GM10266 (cell line): ENCODE measurements at regions not wholly inside any gene's neighbourhood (a gene's known extent, or its start where the extent isn't known, plus 50 kb on each side); places are given as distances from the start of the nearest gene placed in this dataset.

Source experiments
- DNase-seq: peaks from one replicate; pipeline ENCODE4 v3.0.0; 2012; ENCODE audit errors: extremely low spot score
- TF ChIP-seq, protein P1 (sequence below): IDR thresholded peaks from 2 replicates; pipeline ENCODE4 v1.5.1; 2012; ENCODE audit warnings: mild to moderate bottlenecking, low read depth; ENCODE audit not compliant: control insufficient read depth, insufficient read depth; ENCODE audit errors: missing control alignments

DNA sequence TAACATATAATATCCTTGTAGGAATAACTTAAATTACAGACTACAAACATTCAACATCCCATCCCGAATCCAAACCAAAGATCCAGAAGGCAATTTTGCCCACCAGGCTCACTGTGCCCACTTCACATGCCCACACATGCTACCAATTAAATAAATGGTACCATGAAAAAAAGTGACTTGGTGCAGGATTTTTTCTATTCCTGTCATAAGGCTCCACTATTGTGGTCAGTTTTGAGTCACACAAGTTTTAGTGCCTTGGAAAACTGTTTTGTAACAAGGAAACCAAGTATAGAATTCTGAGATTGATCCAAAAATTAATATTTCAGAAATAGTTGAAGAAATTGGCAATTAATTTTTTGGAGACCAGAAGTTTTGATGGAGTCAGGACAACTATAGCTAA, 470.1 kb upstream of the THBS1 start:
- TF ChIP-seq, protein P1, sequence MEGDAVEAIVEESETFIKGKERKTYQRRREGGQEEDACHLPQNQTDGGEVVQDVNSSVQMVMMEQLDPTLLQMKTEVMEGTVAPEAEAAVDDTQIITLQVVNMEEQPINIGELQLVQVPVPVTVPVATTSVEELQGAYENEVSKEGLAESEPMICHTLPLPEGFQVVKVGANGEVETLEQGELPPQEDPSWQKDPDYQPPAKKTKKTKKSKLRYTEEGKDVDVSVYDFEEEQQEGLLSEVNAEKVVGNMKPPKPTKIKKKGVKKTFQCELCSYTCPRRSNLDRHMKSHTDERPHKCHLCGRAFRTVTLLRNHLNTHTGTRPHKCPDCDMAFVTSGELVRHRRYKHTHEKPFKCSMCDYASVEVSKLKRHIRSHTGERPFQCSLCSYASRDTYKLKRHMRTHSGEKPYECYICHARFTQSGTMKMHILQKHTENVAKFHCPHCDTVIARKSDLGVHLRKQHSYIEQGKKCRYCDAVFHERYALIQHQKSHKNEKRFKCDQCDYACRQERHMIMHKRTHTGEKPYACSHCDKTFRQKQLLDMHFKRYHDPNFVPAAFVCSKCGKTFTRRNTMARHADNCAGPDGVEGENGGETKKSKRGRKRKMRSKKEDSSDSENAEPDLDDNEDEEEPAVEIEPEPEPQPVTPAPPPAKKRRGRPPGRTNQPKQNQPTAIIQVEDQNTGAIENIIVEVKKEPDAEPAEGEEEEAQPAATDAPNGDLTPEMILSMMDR = no peak
- no peak for DNase-seq

DNA sequence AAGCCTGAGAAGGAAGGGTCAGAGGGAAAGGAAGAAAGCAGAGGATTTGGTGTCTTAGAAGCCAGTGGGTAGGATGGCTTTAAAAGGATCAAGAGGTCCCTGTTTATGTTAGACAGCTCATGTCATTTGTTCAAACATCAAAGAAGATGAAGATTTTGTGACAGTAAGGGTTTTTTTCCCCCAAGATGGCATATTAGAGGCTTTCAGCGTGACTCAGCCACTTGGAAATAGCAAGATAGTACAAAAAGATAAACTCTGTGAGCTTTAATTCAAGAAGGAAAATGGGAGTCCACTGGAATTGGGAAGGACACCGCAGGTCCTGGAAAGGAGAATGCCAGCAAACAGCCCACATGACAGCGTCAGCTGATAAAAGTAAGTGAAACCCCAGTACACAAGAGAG, 467.1 kb upstream of the THBS1 start:
- DNase-seq = no peak
- TF ChIP-seq, protein P1 = no peak

DNA sequence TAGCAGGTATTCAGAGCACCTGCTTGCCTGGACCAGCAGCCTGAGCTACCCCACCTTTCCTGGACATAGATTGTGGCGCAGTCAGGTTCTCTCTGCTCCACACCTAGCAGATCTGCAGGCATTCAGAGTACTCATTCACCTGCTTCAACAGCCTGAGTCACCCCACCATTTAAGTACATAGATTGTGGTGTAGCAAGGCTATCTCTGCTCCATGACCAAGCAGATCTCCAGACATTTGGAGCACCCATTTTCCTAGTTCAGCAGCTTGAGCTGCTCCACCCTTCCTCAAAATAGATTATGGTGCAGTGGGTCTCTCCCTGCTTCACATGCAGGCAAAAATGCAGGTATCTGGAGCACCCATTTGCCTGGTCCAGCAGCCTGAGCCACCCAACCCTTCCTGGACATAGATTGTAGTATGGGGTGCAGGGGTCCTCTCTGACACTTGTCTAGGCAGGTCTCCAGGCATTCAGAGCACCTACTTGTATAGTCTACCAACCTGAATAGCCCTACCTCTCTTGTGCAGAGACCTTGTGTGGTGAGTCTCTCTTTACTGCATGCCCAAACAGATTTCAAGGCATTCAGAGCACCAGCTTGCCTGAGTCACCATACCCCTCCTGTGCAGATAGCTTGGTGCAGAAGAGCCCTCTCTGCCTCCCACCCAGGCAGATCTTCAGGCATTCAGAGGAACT, 466.0 kb upstream of the THBS1 start:
- DNase-seq = no peak
- TF ChIP-seq, protein P1 = no peak

- TF ChIP-seq, protein P1 = no peak
- DNase-seq = no peak
Observed at GRCh38 chr15:39115379-39116057, 465.4 kb upstream of the THBS1 start.

DNA sequence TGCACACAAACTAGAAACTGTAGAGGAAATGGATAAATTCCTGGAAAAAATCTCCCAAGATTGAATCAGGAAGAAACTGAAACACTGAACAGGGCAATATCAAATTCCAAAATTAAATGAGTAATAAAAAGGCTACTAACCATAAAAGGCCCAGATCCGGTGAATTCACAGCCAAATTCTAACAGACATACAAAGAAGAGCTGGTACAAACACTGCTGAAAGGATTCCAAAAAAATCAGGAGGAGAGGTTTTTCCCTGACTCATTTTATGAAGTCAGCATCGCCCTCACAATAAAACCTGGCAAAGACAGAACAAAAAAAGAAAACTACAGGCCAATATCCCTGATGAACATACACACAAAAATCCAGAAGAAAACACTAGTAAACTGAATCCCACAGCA, 462.4 kb upstream of the THBS1 start:
- TF ChIP-seq, protein P1 = no peak
- DNase-seq = no peak

GRCh38 chr15:39124155-39124552, 456.7 kb upstream of the THBS1 start:
- no peak for DNase-seq
- TF ChIP-seq, protein P1 = no peak

DNA sequence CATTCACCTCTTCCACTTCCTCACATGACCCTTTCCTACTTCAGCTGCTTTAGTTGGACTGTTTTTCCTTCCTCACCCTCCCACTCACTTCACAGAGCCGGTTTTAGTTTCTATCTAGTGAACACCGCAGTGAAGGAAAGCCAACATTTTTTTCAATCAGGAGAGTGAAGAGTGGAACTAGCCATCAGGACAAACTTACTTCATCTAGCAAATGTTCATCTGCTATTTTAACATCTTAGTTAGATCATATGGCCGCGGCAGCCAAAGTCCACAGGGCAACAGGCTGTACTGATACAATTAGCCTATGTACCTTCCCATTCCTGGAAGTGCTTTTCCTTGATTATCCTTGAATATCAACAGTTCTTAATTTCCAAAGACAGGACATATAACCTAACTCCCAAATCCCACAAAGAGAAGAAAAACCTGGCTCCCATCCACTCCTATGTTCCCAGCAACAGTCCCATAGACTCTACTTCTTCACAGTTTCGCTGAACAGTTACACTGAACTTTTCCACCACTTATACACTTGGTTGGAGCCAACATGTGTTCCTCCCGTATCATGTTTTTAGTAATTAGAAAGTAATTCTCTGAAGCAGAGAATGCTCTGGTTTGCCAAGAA, 456.2 kb upstream of the THBS1 start:
- DNase-seq = no peak
- TF ChIP-seq, protein P1 = no peak
